ENCODE measurements at regions not wholly inside any gene's neighbourhood (a gene's known extent, or its start where the extent isn't known, plus 50 kb on each side); places are given as distances from the start of the nearest gene placed in this dataset.
"Not testable (repeated sequence)": the region's sequence is repeated elsewhere in the genome, so short reads cannot be mapped to it uniquely, and the experiment has no call there.

DNA sequence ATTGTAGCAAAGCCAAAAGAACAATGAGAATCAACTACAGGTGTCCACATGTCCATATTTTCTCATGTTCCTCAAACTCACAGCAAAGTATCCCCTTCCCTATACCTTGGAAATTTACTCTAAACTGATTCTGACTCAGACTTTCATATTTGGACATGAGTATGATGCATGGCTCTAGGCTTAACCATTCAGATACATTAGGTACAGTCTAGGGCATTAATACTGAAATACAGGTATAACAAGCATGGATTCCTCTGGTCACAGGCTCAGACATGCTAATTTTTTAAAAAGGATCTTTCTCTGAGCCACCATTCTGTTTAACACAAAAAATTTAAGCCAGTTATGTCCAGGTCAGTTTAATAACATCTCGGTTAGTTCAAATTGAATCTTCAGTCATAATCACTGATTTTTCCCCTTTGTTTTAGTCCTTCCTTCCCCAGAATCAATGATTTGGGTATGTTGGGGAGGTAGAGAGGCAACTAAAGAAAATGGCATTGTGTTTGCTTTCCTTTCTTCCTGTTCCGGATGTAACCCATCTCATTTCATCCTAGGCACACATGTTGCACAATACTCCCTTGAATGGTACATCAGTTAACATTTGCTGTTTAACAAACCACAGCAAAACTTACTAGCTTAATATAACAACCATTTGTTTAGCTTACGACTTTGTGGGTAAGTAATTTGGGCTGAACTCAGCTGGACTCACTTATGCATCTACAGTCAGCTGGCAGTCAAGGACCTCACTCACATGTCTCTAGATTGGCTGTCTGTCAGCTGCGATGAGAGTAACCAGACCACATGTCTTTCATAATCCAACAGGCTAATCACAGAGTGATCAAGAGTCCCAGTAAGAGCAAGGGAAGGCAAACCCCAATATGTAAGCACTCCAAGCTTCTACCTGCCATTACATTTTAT is 75.3 kb upstream of the GRIA3 start:
- no peak for DNase-seq (ENCODE audit: low read depth, low spot score)
- no peak overlapping the region for H3K4me3 ChIP-seq (ENCODE audit: low read length)

DNA sequence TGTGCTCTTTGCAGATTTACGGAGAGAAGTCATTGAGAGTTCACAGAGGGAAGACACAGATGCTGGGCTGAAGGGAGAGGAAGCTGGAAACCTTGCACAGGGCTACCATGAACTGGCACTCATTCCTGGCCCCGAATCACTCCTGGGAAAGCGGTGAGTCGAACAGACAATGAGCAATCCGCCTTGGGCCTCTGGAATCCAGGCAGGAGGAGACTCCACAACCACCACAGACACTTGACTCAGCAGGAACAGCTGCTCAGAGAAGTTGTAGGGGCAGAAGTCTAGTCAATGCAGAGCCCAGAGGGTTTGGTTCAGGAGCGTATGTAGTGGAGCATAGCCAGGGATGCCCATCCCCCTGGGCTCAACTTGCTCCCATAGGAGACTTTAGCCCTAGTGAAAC is 62.8 kb upstream of the GRIA3 start:
- DNase-seq (ENCODE audit: low read depth, low spot score), result no peak
- no peak overlapping the region for H3K4me3 ChIP-seq (ENCODE audit: low read length)

DNA sequence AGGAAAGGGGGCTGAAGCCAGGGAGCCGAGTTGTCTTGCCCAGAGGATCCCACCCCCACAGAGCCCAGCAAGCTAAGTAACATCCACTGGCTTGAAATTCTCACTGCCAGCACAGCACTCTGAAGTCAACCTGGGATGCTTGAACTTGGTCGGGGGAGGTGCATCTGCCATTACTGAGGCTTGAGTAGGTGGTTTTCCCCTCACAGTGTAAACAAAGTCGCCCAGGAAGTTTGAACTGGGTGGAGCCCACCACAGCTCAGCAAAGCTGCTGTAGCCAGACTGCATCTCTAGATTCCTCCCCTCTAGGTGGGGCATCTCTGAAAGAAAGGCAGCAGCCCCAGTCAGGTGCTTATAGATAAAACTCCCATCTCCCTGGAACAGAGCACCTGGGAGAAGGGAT is 54.3 kb upstream of the GRIA3 start:
- not testable (repeated sequence) for DNase-seq (ENCODE audit: low read depth, low spot score); H3K4me3 ChIP-seq (ENCODE audit: low read length)

Measured in Jurkat, Clone E6-1 (cell line).